HG03108 (cell line): ENCODE measurements at regions not wholly inside any gene's neighbourhood (a gene's known extent, or its start where the extent isn't known, plus 50 kb on each side); places are given as distances from the start of the nearest gene placed in this dataset.
"Not testable (repeated sequence)": the region's sequence is repeated elsewhere in the genome, so short reads cannot be mapped to it uniquely, and the experiment has no call there.

Experiments
- ATAC-seq: cut with Tn5 transposase; IDR thresholded peaks from one replicate; pipeline ENCODE4 v1.9.1; 2021; ENCODE audit warnings: moderate library complexity; ENCODE audit not compliant: unreplicated experiment

- ATAC-seq = no peak
Observed at GRCh38 chr4:27343411-27343810, 482.8 kb downstream of the STIM2 start.

- no peak for ATAC-seq
Observed at GRCh38 chr4:27350161-27350560, 489.5 kb downstream of the STIM2 start.

GRCh38 chr4:27357283-27357682, 496.6 kb downstream of the STIM2 start:
- ATAC-seq = no peak

GRCh38 chr4:27358269-27358668, 497.6 kb downstream of the STIM2 start:
- ATAC-seq = no peak

- ATAC-seq = no peak
Observed at GRCh38 chr4:27360131-27360530, 499.5 kb downstream of the STIM2 start.

GRCh38 chr4:27360790-27361267, 500.2 kb downstream of the STIM2 start:
- ATAC-seq = no peak

GRCh38 chr4:27364509-27364908, 503.9 kb downstream of the STIM2 start:
- no peak for ATAC-seq

GRCh38 chr4:27366104-27366823, 505.6 kb downstream of the STIM2 start:
- ATAC-seq = no peak

GRCh38 chr4:27368781-27369180, 508.1 kb downstream of the STIM2 start:
- ATAC-seq = no peak

- no peak for ATAC-seq
Observed at GRCh38 chr4:27381815-27382214, 521.2 kb downstream of the STIM2 start.

- no peak for ATAC-seq
Observed at GRCh38 chr4:27387711-27388110, 527.1 kb downstream of the STIM2 start.

GRCh38 chr4:27397886-27398285, 537.2 kb downstream of the STIM2 start:
- ATAC-seq = no peak

- ATAC-seq = no peak
Observed at GRCh38 chr4:27398631-27399310, 538.1 kb downstream of the STIM2 start.

GRCh38 chr4:27407616-27408015, 547.0 kb downstream of the STIM2 start:
- no peak for ATAC-seq

GRCh38 chr4:27412613-27413012, 552.0 kb downstream of the STIM2 start:
- ATAC-seq = no peak

- no peak for ATAC-seq
Observed at GRCh38 chr4:27414887-27415731, 554.5 kb downstream of the STIM2 start.

- no peak for ATAC-seq
Observed at GRCh38 chr4:27428661-27429060, 568.0 kb downstream of the STIM2 start.

- no peak for ATAC-seq
Observed at GRCh38 chr4:27429364-27429871, 568.8 kb downstream of the STIM2 start.

- ATAC-seq = no peak
Observed at GRCh38 chr4:27442146-27442545, 581.5 kb downstream of the STIM2 start.

GRCh38 chr4:27442661-27443060, 582.0 kb downstream of the STIM2 start:
- not testable (repeated sequence) for ATAC-seq

- no peak for ATAC-seq
Observed at GRCh38 chr4:27463816-27464215, 603.2 kb downstream of the STIM2 start.
